ENCODE measurements at regions not wholly inside any gene's neighbourhood (a gene's known extent, or its start where the extent isn't known, plus 50 kb on each side); places are given as distances from the start of the nearest gene placed in this dataset.

DNA sequence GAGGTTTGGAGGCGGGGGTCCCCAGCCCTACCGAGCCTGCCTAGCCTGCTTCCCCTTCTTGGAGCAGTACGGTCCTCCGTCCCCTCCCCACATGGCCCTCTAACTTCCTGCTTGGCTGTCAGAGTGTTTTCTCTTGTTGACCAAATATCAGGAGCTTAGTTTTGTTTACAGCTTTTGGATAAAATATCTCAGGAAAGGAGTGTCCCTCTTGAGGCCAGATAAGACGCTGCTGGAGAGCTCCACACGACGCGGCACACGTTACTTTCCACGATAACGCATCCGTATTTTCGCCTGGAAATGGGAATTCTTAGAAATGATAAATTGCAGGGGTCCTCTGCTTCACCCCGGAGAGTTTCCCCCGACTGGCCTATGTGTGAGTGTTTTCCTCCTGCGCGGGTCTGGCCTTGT, 182.9 kb downstream of the MAF start:
- H3K4me3 ChIP-seq (ENCODE audit: low read depth, low read length), result no peak overlapping the region
- TF ChIP-seq, protein P1, sequence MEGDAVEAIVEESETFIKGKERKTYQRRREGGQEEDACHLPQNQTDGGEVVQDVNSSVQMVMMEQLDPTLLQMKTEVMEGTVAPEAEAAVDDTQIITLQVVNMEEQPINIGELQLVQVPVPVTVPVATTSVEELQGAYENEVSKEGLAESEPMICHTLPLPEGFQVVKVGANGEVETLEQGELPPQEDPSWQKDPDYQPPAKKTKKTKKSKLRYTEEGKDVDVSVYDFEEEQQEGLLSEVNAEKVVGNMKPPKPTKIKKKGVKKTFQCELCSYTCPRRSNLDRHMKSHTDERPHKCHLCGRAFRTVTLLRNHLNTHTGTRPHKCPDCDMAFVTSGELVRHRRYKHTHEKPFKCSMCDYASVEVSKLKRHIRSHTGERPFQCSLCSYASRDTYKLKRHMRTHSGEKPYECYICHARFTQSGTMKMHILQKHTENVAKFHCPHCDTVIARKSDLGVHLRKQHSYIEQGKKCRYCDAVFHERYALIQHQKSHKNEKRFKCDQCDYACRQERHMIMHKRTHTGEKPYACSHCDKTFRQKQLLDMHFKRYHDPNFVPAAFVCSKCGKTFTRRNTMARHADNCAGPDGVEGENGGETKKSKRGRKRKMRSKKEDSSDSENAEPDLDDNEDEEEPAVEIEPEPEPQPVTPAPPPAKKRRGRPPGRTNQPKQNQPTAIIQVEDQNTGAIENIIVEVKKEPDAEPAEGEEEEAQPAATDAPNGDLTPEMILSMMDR (conservative IDR thresholded peaks at IDR 0.05; ENCODE audit: low read depth, low read length), result no peak
- DNase-seq (ENCODE audit: low read depth), result no peak

DNA sequence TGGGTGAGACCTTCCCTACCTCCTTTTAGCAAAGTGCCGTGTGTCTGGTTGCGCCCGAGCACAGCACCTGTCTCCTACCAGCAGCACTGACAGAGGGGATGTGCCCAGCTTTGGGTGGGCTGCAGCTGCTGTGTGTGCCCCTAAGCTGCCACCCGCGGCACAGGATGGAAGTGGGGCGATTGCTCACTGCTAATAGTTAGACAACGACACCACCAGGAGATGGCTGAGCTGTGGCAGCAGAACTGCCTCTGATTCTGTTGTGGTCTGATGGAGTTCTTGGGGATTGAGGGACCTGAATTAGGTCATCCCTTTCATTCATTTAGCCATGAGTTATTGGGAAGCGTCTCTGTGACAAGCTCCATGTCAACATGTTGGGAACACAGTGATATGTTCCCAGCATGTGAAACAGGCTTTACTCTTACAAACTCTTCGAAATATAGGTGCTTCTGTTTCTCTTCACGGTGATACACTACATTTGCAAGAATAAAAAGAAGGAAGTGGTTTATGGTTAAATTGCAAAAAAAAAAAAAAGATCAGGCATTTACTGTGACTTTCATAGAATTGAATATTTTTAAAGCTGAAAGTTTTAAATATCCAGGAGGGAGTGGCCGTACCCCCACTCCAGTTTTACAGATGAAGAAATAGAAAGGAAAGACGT, 184.4 kb downstream of the MAF start:
- no peak overlapping the region for H3K4me3 ChIP-seq (ENCODE audit: low read depth, low read length)
- DNase-seq (ENCODE audit: low read depth), result no peak
- TF ChIP-seq, protein P1 (conservative IDR thresholded peaks at IDR 0.05; ENCODE audit: low read depth, low read length), result no peak

DNA sequence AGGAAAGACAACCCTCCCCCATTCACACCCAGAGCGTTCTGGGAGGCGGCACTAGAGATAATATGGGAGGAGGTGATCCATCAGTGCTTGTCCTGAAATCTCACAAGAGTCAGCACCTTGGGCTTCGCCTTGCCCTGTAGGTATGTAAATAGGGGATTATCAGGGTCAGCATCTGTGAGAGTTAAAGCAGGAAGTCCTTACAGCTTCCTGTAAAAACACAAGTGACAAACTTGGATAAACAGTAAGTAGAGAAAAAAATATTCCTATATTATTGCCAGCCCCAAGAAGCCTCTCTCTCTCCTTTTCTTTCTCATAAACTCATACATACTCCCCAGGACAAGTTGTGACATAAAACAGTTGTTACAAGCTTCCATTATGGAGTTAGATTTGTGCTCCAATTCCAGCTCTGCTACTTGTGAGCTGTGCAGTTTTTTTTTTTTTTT, 187.7 kb downstream of the MAF start:
- no peak overlapping the region for H3K4me3 ChIP-seq (ENCODE audit: low read depth, low read length)
- DNase-seq (ENCODE audit: low read depth), result no peak
- TF ChIP-seq, protein P1 (conservative IDR thresholded peaks at IDR 0.05; ENCODE audit: low read depth, low read length), result no peak

DNA sequence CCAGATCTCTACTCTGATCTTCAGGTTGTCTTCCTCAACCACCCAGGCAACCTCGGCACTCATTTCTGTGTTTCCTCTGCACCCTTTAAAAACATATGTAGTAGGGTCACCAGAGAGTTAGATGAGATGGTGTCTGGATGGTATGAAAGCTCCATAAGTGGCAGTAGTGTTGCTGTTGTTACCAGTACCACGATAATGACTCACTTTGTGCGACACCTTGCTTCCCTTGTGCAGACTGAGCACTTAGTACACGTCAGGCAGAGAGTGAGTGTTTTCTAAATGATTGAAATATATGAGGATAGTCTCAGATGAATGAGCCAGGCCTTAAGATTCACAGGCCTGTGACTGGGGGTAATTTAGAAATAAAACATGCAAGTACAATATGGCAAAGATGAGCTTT, 188.7 kb downstream of the MAF start:
- TF ChIP-seq, protein P1 (conservative IDR thresholded peaks at IDR 0.05; ENCODE audit: low read depth, low read length), result no peak
- no peak overlapping the region for H3K4me3 ChIP-seq (ENCODE audit: low read depth, low read length)
- no peak for DNase-seq (ENCODE audit: low read depth)

DNA sequence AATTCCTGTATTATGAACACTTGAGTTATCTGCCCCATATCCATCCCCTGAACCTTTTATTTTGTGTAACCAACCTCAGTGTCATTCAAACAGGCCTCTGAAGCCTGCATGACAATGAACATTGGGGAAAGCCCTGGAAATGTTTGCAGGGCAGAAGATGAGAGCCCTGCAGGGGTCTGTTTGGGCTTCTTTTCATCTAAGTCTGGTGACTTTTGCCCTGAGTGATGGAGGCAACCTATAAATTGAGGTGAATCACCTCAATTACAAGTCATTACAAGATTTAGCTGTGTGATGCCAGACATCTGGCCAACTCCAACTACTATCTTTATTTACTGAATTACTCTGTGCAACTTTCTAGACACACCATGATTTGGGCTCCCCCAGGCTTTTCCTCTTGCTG, 189.2 kb downstream of the MAF start:
- H3K4me3 ChIP-seq (ENCODE audit: low read depth, low read length), result no peak overlapping the region
- TF ChIP-seq, protein P1 (conservative IDR thresholded peaks at IDR 0.05; ENCODE audit: low read depth, low read length), result no peak
- DNase-seq (ENCODE audit: low read depth), result no peak

DNA sequence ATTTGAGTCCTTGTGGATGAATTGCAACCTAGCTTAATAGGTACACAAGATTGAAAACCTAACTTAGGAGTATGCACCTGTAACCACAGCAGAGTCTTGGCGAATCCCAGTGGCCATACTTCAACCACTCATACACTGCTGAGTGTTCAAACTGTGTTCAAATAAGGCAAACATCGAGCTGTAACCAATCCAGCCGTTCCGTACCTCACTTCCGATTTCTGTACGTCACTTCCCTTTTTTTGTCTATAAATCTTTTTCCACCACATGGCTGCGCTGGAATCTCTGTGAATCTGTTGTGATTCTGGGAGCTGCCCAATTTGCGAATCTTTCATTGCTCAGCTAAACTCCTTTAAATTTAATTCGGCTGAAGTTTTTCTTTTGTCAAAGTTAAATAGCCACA, 190.6 kb downstream of the MAF start:
- TF ChIP-seq, protein P1 (conservative IDR thresholded peaks at IDR 0.05; ENCODE audit: low read depth, low read length), result no peak
- DNase-seq (ENCODE audit: low read depth), result no peak

DNA sequence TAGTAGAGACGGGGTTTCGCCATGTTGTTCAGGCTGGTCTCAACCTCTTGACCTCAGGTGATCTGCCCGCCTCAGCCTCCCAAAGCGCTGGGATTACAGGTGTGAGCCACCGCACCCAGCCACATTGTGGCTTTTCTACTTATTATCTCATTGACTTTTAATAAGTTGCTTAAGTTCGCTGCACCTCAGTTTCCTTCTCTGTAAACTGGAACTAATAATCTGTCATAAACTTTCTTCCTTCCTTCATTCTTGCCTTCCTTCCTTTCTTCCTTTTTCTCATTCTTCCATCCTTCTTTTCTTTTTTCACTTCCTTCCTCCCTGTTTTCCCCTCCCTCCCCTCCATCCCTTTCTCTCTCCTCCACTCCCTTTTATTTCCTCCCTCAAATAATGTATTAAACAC, 192.2 kb downstream of the MAF start:
- no peak for DNase-seq (ENCODE audit: low read depth)
- no peak overlapping the region for H3K4me3 ChIP-seq (ENCODE audit: low read depth, low read length)
- TF ChIP-seq, protein P1 (conservative IDR thresholded peaks at IDR 0.05; ENCODE audit: low read depth, low read length), result no peak

More for the DNA sequence above, 190.6 kb downstream of the MAF start:
- H3K4me3 ChIP-seq (ENCODE audit: low read depth, low read length), result no peak overlapping the region

Data from epithelial cell of proximal tubule (primary cell).